ENCODE measurements at regions not wholly inside any gene's neighbourhood (a gene's known extent, or its start where the extent isn't known, plus 50 kb on each side); places are given as distances from the start of the nearest gene placed in this dataset.

- TF ChIP-seq CTCF (IDR thresholded peaks at IDR 0.05) (no peak), POLR2A (IDR thresholded peaks at IDR 0.05) (no peak)
These were observed 1526.9 kb upstream of the ACVR2A start for GRCh38 chr2:146317959-146318358.

All from Peyer's patch (tissue), 4 donors.